BJ (cell line): ENCODE measurements at regions not wholly inside any gene's neighbourhood (a gene's known extent, or its start where the extent isn't known, plus 50 kb on each side); places are given as distances from the start of the nearest gene placed in this dataset.

ENCODE experiments used
- CTCF ChIA-PET: fragments of 350-600 bp; formaldehyde crosslinking; extraction: SDS; loops from one replicate; lab custom pipeline; 2021; ENCODE audit warnings: antibody characterized with exemption, inconsistent platforms; lab: Yijun Ruan, JAX
- POLR2A ChIA-PET: fragments of 300-600 bp; sonication (Branson Sonifier 250); formaldehyde crosslinking; extraction: SDS; loops from one replicate; lab custom pipeline; 2021; ENCODE audit warnings: antibody characterized with exemption; lab: Charles Lee
- DNase-seq: peaks from one replicate; pipeline ENCODE4 v3.0.0-alpha.2; 2011; ENCODE audit warnings: low read depth
- H3K27me3 ChIP-seq: 2 replicates; pipeline ENCODE4 v1.6.0; 2011; ENCODE audit warnings: low read length; ENCODE audit not compliant: control insufficient read depth, insufficient read depth
- H3K36me3 ChIP-seq: 2 replicates; pipeline ENCODE4 v1.5.1; 2011; ENCODE audit warnings: low read length; ENCODE audit not compliant: control insufficient read depth, insufficient read depth
- H3K4me3 ChIP-seq: 2 replicates; pipeline ENCODE4 v1.5.1; 2011; ENCODE audit warnings: low read depth, mild to moderate bottlenecking, control low read depth, low read length
- TF ChIP-seq, protein P1 (sequence below): IDR thresholded peaks from 2 replicates; pipeline ENCODE4 v1.5.1; 2011; ENCODE audit warnings: low read depth, mild to moderate bottlenecking, control low read depth, inconsistent platforms, low read length, moderate library complexity; ENCODE audit not compliant: insufficient read depth

DNA sequence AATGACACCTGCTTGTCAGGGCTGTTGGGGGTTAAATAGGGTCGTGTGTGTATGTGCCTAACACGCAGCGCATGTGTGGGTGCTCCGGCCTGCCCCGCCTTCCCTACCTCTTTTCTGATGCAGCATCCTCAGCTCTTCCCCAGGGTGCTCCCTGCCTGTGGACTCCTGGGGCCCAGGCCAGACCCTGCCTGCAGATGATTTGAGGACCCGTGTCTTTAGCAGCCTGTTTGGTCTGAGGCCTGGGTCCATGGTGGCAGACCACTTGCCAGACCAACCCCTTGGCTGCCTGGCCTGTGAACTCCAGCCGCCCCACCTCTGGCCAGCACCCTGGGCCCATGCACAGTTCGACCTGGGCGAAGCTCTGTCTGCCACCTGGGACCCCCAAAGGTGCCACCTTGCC is 57.0 kb upstream of the SIM2 start:
- CTCF ChIA-PET, result interaction anchor here (1.0 to 3.5 kb wide), 2 partner anchors 10 to 11 kb away, joined by 3 to 22 read pairs; no protein-coding TSS in a partner anchor

DNA sequence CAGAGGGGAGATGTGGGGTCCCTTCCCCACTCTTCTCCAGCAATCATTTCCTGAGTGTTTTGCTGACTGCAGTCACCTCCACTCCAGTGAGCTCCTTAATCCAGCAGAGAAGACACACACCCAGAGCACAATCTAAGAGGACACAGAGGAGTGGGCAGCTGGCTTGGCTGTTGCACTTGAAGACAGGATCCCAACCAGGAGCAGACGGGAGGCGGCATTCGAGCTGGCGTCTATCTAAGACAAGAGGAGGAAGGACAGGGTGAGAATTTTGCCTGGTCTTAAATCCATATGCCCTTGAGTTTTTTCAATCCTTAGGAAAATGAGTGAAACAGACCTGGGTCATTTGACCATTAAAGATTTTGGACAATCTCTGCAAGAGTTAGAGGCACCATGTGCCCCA is 56.1 kb upstream of the SIM2 start:
- TF ChIP-seq, protein P1, sequence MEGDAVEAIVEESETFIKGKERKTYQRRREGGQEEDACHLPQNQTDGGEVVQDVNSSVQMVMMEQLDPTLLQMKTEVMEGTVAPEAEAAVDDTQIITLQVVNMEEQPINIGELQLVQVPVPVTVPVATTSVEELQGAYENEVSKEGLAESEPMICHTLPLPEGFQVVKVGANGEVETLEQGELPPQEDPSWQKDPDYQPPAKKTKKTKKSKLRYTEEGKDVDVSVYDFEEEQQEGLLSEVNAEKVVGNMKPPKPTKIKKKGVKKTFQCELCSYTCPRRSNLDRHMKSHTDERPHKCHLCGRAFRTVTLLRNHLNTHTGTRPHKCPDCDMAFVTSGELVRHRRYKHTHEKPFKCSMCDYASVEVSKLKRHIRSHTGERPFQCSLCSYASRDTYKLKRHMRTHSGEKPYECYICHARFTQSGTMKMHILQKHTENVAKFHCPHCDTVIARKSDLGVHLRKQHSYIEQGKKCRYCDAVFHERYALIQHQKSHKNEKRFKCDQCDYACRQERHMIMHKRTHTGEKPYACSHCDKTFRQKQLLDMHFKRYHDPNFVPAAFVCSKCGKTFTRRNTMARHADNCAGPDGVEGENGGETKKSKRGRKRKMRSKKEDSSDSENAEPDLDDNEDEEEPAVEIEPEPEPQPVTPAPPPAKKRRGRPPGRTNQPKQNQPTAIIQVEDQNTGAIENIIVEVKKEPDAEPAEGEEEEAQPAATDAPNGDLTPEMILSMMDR, result no peak
- CTCF ChIA-PET, result interaction anchor here (1.0 to 3.5 kb wide), 2 partner anchors 10 to 12 kb away, joined by 3 to 22 read pairs; no protein-coding TSS in a partner anchor
- Histone ChIP-seq H3K4me3 (no peak overlapping the region), H3K27me3 (peaks cover 5% of the 10 kb centered on the region), H3K36me3 (no peaks in the 10 kb centered on the region)
- POLR2A ChIA-PET, result no interaction called here
- no peak for DNase-seq

More for the DNA sequence above, 57.0 kb upstream of the SIM2 start:
- POLR2A ChIA-PET, result no interaction called here
- DNase-seq, result no peak
- no peaks in the 10 kb centered on the region for H3K36me3 ChIP-seq
- TF ChIP-seq, protein P1, result no peak
- no peak overlapping the region for H3K4me3 ChIP-seq
- peaks cover 5% of the 10 kb centered on the region for H3K27me3 ChIP-seq

DNA sequence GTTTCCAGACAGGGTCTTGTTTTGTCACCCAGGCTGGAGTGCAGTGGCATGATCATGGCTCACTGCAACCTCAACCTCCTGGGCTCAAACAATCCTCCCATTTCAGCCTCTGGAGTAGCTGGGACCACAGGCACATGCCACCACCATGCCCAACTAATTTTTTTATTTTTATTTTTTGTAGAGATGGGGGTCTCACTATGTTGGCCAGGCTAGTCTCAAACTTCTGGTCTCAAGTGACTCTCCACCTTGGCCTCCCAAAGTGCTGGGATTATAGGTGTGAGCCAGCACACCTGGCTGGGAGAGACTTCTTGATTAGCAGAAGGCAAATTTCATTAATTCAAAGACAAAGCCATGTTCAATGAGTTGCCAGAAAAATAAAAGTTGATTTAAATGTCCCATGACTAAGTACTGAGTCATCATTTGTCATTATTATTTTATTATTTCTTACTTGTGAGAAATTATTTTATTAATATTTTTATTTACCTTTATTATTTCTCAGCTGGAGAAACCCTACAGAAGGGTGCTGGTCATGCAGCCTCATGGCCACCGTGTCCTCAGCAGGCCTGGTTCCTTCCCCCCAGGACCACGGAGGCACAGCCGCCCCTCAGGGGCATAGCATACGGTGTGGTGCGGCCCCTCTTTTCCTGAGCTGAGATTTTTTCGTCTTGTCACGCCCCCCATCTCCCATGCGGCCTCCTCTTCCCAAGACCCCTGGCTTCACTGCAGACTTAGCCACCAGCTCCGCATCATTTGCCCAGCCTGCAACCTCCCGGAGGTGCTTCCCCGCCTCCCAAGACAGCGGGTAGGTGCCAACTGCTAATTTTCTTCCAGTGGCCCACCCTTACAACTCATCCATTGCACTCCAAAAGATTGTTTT is 55.3 kb upstream of the SIM2 start:
- H3K27me3 ChIP-seq, result peaks cover 5% of the 10 kb centered on the region
- ChIA-PET POLR2A (no interaction called here), CTCF (interaction anchor here (3.5 kb wide), 1 partner anchor 13 kb away, joined by 22 read pairs; no protein-coding TSS in a partner anchor)
- H3K4me3 ChIP-seq, result no peak overlapping the region
- no peak for DNase-seq
- TF ChIP-seq, protein P1, result no peak
- H3K36me3 ChIP-seq, result no peaks in the 10 kb centered on the region

DNA sequence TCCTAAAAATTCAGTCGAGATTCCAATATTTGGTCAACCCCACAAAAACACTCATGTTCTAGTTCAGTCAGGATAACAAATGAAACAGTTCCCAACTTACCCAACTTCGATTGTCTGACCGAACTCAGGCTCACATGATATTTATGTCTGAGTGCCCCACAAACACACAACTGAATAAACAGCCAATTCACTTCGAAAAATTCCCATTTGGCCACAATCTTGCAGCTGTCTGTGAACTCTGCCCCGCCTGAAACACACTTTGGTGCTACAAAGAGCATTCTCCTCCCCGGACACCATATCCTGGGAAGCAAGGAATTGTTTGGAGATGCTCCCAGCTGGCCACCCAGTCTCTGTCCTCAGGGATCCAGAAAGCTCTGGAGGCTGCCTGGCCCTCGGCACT is 52.9 kb upstream of the SIM2 start:
- peaks cover 3% of the 10 kb centered on the region; the same call in 1 of the 2 replicates for H3K27me3 ChIP-seq
- CTCF ChIA-PET, result no interaction called here
- H3K4me3 ChIP-seq, result no peak overlapping the region
- no peaks in the 10 kb centered on the region for H3K36me3 ChIP-seq
- no peak for DNase-seq
- TF ChIP-seq, protein P1, result no peak
- POLR2A ChIA-PET, result no interaction called here

DNA sequence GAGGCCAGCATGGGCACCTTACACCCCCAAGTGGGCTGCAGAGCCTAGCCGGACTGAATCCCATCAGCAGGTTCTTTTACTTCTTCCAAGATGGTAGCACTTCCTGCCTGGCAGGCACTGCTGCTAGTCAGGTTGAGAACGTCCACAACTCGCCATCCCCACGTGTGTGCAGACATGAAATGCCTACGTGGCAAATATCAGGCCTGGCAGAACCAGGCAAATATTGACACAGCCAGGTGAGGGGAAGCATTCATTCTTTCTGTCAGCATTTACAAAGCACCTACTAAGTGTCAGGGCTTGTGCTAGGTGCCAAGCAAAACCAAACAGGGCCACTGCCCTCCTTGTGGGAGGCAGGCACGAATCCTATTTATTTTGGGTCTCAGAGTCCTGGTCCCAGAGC is 52.3 kb upstream of the SIM2 start:
- TF ChIP-seq, protein P1, result no peak
- no peak for DNase-seq
- ChIA-PET POLR2A (no interaction called here), CTCF (interaction anchor here (1.0 kb wide), 1 partner anchor 12 kb away, joined by 3 read pairs; no protein-coding TSS in a partner anchor)
- Histone ChIP-seq H3K27me3 (peaks cover 3% of the 10 kb centered on the region; the same call in 1 of the 2 replicates), H3K4me3 (no peak overlapping the region), H3K36me3 (no peaks in the 10 kb centered on the region)
